ENCODE measurements at regions not wholly inside any gene's neighbourhood (a gene's known extent, or its start where the extent isn't known, plus 50 kb on each side); places are given as distances from the start of the nearest gene placed in this dataset.

DNA sequence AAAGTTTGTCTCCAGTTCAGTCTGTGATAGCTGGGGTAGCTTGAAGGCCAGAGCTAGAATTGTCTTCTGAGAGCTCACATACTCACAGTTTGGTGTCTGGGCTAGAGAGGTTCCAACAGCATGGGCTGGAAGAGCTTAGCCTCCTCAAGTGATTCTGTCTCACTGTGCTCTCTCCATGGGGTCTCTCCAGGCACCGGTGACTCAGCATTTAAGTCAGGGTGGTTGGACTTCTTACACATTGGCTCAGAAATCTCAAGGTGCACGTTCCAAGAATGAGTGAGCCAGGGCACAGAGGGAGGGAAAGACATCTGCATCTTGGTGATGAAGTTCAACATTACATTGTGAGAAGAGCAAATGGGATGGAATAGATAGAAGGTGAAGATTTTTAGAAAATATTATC, 207.3 kb upstream of the DDX18 start:
- TF ChIP-seq, protein P1, sequence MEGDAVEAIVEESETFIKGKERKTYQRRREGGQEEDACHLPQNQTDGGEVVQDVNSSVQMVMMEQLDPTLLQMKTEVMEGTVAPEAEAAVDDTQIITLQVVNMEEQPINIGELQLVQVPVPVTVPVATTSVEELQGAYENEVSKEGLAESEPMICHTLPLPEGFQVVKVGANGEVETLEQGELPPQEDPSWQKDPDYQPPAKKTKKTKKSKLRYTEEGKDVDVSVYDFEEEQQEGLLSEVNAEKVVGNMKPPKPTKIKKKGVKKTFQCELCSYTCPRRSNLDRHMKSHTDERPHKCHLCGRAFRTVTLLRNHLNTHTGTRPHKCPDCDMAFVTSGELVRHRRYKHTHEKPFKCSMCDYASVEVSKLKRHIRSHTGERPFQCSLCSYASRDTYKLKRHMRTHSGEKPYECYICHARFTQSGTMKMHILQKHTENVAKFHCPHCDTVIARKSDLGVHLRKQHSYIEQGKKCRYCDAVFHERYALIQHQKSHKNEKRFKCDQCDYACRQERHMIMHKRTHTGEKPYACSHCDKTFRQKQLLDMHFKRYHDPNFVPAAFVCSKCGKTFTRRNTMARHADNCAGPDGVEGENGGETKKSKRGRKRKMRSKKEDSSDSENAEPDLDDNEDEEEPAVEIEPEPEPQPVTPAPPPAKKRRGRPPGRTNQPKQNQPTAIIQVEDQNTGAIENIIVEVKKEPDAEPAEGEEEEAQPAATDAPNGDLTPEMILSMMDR (IDR thresholded peaks at IDR 0.05), result no peak
- TF ChIP-seq POLR2A (IDR thresholded peaks at IDR 0.05), result no peak
